ENCODE measurements at regions not wholly inside any gene's neighbourhood (a gene's known extent, or its start where the extent isn't known, plus 50 kb on each side); places are given as distances from the start of the nearest gene placed in this dataset.

GRCh38 chr9:126233913-126234525, 92.6 kb upstream of the MVB12B start:
- TF ChIP-seq CTCF (IDR thresholded peaks at IDR 0.05; ENCODE audit: low read depth, low read length, missing input control) (no peak), TAF1 (conservative IDR thresholded peaks at IDR 0.05) (no peak), EGR1 (IDR thresholded peaks at IDR 0.05; ENCODE audit: low read depth in 2 of 2) (no peak), RAD21 (IDR thresholded peaks at IDR 0.05) (no peak), NR2F2 (IDR thresholded peaks at IDR 0.05) (no peak), GABPA (IDR thresholded peaks at IDR 0.05 in 1 of 2, conservative IDR thresholded peaks at IDR 0.05 in 1 of 2) (no peak), MAX (IDR thresholded peaks at IDR 0.05) (no peak), HNF4G (IDR thresholded peaks at IDR 0.05) (no peak), HNF4A (conservative IDR thresholded peaks at IDR 0.05) (no peak), YY1 (IDR thresholded peaks at IDR 0.05) (no peak), FOXA2 (IDR thresholded peaks at IDR 0.05) (no peak)
- TF ChIP-seq, protein P1, sequence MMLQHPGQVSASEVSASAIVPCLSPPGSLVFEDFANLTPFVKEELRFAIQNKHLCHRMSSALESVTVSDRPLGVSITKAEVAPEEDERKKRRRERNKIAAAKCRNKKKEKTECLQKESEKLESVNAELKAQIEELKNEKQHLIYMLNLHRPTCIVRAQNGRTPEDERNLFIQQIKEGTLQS (IDR thresholded peaks at IDR 0.05) = no peak
